Activated CD8-positive, alpha-beta T cell treated with anti-CD3 and anti-CD28 coated beads, Interleukin-2, amount 10 ng/mL, durations not matched to agents 7 days and 5 days (primary cell): ENCODE measurements at regions not wholly inside any gene's neighbourhood (a gene's known extent, or its start where the extent isn't known, plus 50 kb on each side); places are given as distances from the start of the nearest gene placed in this dataset.

ENCODE experiments used
- ATAC-seq: fragments of 150-1000 bp; cut with Tn5 transposase; one replicate; pipeline ENCODE4 v1.10.0; 2021; ENCODE audit warnings: moderate library complexity
- CTCF ChIA-PET: fragments of 350-600 bp; sonication (Branson Sonifier 250); formaldehyde crosslinking; loops from one replicate; lab custom pipeline; 2021; ENCODE audit warnings: antibody characterized with exemption; lab: Charles Lee
- POLR2A ChIA-PET: fragments of 350-600 bp; sonication (Branson Sonifier 250); formaldehyde crosslinking; loops from one replicate; lab custom pipeline; 2021; ENCODE audit warnings: antibody characterized with exemption; lab: Charles Lee
- DNase-seq: peaks from one replicate; pipeline ENCODE4 v3.0.0-alpha.2; 2020
- H3K27ac Mint-ChIP-seq: one replicate; pipeline ENCODE4 v1.8.0; 2021; ENCODE audit warnings: mild to moderate bottlenecking, mixed read lengths
- H3K27me3 Mint-ChIP-seq: one replicate; pipeline ENCODE4 v1.8.0; 2021; ENCODE audit warnings: low read depth, mixed read lengths
- H3K36me3 Mint-ChIP-seq: one replicate; pipeline ENCODE4 v1.8.0; 2021; ENCODE audit warnings: low read depth, mixed read lengths
- H3K4me1 Mint-ChIP-seq: one replicate; pipeline ENCODE4 v1.8.0; 2021; ENCODE audit warnings: low read depth, mixed read lengths
- H3K4me3 Mint-ChIP-seq: one replicate; pipeline ENCODE4 v1.8.0; 2021; ENCODE audit warnings: mild to moderate bottlenecking, mixed read lengths
- H3K9me3 Mint-ChIP-seq: one replicate; pipeline ENCODE4 v1.8.0; 2022; ENCODE audit warnings: mixed read lengths; ENCODE audit not compliant: insufficient read depth

DNA sequence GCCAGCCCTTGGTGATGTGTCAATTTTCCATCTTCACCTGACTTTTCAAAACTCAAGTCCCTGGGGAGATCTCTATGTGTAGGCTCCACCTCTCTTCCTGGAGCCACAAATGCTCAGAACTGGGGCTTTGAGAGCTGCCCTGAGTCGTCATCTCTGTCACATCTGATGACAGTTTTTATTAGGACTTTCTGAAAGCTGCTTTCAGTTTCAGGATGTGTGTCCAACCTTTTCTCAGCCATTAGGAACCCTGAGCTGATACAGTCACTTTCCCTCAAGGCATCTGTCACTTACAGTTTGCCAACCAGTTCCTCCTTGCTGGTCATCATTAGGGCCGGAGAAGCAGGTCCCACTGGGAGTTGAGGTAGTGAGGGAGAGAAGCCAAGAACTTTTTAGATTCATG is 365.9 kb upstream of the CHD6 start:
- POLR2A ChIA-PET: no interaction called here
- Mint-ChIP-seq H3K36me3 (no peaks in the 10 kb centered on the region), H3K27me3 (no peaks in the 10 kb centered on the region), H3K9me3 (no peaks in the 10 kb centered on the region), H3K27ac (no peak overlapping the region), H3K4me3 (no peak overlapping the region), H3K4me1 (no peaks in the 10 kb centered on the region)
- ATAC-seq (no peak), DNase-seq (no peak)
- CTCF ChIA-PET: no interaction called here

DNA sequence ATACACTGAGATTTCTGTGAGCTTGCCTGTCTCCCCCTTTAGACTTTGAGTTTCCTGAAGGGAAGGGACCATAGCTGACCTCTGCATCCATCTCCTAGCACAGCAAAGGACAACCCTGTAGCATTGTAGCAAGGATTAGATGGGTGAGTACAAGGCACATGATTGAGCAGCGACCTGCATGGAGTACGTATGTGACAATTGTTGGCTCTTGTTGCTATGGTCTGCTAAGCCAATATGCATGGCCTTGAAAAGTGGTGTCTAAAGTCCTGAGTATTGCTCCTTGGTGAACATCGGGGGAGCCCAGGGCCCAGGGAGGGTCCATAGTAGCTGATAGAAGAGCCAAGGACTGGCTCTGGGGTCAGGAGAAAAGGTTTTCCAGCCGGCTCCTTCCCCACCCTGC is 365.0 kb upstream of the CHD6 start:
- POLR2A ChIA-PET: no interaction called here
- Mint-ChIP-seq H3K27ac (no peak overlapping the region), H3K27me3 (no peaks in the 10 kb centered on the region), H3K4me3 (no peak overlapping the region), H3K36me3 (no peaks in the 10 kb centered on the region), H3K4me1 (no peaks in the 10 kb centered on the region), H3K9me3 (no peaks in the 10 kb centered on the region)
- ATAC-seq (no peak), DNase-seq (no peak)
- CTCF ChIA-PET: no interaction called here

DNA sequence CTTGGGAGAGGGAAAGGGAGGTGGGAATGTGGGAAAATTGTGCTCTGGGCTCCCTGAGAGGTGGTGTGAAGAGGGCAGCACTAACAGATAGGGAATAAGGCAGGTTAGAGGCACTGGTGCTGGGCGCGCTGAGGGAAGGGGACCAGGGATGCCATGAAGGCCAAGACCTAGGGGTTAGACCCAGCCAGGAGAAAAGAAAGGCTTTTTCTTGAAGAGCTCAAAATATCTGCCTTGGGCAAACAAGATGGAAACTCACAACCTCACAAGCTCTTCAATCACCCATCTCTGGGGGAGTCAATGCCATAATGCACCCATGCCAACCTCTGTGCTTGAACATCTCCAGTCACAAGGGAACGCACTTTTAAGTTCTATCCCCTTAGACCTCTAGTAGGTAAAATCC is 363.6 kb upstream of the CHD6 start:
- no peaks in the 10 kb centered on the region for H3K27me3 Mint-ChIP-seq
- no peak overlapping the region for H3K27ac Mint-ChIP-seq
- no peak for ATAC-seq
- no peak for DNase-seq
- H3K4me3 Mint-ChIP-seq: no peak overlapping the region
- POLR2A ChIA-PET: no interaction called here
- no peaks in the 10 kb centered on the region for H3K36me3 Mint-ChIP-seq
- H3K4me1 Mint-ChIP-seq: no peaks in the 10 kb centered on the region
- no peaks in the 10 kb centered on the region for H3K9me3 Mint-ChIP-seq
- CTCF ChIA-PET: no interaction called here

DNA sequence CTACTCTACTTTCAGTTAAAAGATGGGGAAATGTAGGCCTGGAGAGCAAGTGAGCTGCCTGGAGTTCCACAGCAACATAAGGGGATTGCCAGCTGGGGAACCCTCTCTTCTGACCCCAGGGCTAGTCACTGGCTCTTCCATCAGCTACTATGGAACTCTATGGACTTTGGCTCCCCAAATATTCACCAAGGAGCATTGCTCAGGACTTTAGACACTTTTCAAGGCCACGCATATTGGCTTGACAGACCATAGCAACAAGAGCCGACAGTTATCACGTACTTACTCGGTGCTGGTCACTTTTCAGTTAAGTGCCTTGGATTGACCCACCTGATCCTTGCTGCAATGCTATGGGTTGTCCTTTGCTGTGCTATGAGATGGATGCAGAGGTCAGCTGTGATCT is 360.7 kb upstream of the CHD6 start:
- no peaks in the 10 kb centered on the region for H3K36me3 Mint-ChIP-seq
- no peaks in the 10 kb centered on the region for H3K27me3 Mint-ChIP-seq
- ChIA-PET POLR2A (no interaction called here), CTCF (no interaction called here)
- no peaks in the 10 kb centered on the region for H3K4me1 Mint-ChIP-seq
- no peaks in the 10 kb centered on the region for H3K9me3 Mint-ChIP-seq
- no peak overlapping the region for H3K27ac Mint-ChIP-seq
- no peak for ATAC-seq
- no peak for DNase-seq
- H3K4me3 Mint-ChIP-seq: no peak overlapping the region

DNA sequence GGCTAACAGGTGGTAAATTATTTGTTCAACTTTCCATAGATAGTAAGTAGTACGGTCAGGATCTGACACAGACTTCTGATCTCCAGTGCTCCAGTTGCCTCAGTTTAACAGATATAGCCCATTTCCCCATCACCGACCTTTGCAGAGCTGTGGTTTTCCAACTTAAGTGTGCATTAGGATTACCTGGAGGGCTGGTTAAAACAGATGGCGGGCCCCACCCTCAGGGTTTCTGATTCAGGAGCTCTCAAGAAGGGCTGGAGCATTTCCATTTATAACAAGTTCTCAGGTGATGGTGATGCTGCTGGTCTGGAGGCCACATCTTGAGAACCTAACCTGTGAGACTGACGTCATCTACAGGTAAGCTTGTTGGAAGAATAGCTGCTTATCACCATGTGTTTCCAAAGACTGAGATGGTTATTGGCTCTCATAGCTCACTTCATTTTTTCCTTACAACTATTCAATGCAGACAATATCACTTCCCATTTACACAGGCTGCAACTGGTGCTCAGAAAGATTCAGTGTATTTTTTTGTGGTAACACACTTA is 360.1 kb upstream of the CHD6 start:
- no peak overlapping the region for H3K4me3 Mint-ChIP-seq
- DNase-seq (no peak), ATAC-seq (no peak)
- ChIA-PET CTCF (no interaction called here), POLR2A (no interaction called here)
- no peaks in the 10 kb centered on the region for H3K9me3 Mint-ChIP-seq
- H3K36me3 Mint-ChIP-seq: no peaks in the 10 kb centered on the region
- no peaks in the 10 kb centered on the region for H3K4me1 Mint-ChIP-seq
- no peaks in the 10 kb centered on the region for H3K27me3 Mint-ChIP-seq
- no peak overlapping the region for H3K27ac Mint-ChIP-seq

DNA sequence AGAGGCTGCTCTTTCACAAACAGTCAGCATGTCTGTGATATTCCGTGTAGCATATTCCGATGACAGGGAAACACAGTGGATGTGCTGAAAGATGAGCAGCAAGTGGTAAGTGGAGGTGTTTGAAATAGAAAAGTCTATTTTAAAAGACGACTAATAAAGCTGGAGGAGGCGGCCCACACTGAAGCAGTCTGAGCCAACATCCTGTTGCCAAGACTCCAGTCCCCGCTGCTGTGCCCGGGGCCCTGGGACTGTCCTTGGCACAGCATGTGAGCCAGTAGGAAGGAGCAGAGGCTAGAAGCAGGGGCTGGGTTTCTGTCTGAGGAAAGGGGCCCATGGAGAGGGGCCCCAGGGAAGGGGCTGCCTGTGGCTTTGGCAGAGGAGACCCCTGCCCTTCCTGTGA is 351.5 kb upstream of the CHD6 start:
- no peak overlapping the region for H3K4me3 Mint-ChIP-seq
- peaks cover 2% of the 10 kb centered on the region for H3K27me3 Mint-ChIP-seq
- ATAC-seq (no peak), DNase-seq (no peak)
- no peaks in the 10 kb centered on the region for H3K4me1 Mint-ChIP-seq
- ChIA-PET CTCF (no interaction called here), POLR2A (no interaction called here)
- no peaks in the 10 kb centered on the region for H3K36me3 Mint-ChIP-seq
- H3K27ac Mint-ChIP-seq: no peak overlapping the region
- no peaks in the 10 kb centered on the region for H3K9me3 Mint-ChIP-seq

DNA sequence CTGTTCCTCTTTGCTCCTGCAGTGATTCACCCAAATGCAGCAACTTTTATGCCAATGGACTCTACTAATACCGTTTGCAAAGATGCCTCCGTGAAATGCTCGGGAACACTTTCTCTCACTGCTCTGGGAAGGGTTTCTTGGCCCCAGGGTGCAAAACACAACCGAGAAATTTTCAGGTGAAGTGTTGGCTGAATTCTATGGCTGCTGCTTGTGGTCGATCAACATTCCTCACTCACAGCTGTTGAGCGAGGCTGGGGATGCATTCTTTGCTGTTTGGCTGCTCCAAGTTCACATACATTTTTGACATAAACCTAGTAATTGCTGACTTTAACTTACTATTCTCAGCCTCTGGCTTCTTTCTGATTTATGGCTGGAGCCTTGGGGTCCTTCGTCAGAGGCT is 342.0 kb upstream of the CHD6 start:
- H3K27me3 Mint-ChIP-seq: no peaks in the 10 kb centered on the region
- POLR2A ChIA-PET: no interaction called here
- CTCF ChIA-PET: no interaction called here
- no peaks in the 10 kb centered on the region for H3K9me3 Mint-ChIP-seq
- ATAC-seq: no peak
- H3K4me3 Mint-ChIP-seq: no peak overlapping the region
- H3K36me3 Mint-ChIP-seq: no peaks in the 10 kb centered on the region
- no peak overlapping the region for H3K27ac Mint-ChIP-seq
- DNase-seq: no peak
- no peaks in the 10 kb centered on the region for H3K4me1 Mint-ChIP-seq

DNA sequence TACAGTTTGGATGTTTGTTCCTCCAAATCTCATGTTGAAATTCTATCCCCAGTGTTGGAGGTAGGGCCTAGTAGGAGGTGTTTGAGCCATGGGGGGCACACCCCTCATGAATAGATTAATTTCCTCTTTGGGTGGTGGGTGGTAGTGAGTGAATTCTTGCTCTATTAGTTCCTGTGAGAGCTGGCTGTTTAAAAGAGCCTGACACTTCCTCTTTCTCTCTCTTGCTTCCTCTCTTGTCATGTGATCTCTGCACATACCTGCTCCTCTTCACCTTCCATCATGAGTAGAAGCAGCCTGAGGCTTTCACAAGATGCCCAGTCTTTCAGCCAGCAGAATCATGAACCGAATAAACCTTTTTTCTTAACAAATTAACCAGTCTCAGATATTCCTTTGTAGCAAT is 340.2 kb upstream of the CHD6 start:
- CTCF ChIA-PET: no interaction called here
- DNase-seq (no peak), ATAC-seq (no peak)
- POLR2A ChIA-PET: no interaction called here
- H3K4me1 Mint-ChIP-seq: no peaks in the 10 kb centered on the region
- H3K36me3 Mint-ChIP-seq: no peaks in the 10 kb centered on the region
- H3K27me3 Mint-ChIP-seq: peaks cover 2% of the 10 kb centered on the region
- H3K4me3 Mint-ChIP-seq: no peak overlapping the region
- no peaks in the 10 kb centered on the region for H3K9me3 Mint-ChIP-seq
- no peak overlapping the region for H3K27ac Mint-ChIP-seq

DNA sequence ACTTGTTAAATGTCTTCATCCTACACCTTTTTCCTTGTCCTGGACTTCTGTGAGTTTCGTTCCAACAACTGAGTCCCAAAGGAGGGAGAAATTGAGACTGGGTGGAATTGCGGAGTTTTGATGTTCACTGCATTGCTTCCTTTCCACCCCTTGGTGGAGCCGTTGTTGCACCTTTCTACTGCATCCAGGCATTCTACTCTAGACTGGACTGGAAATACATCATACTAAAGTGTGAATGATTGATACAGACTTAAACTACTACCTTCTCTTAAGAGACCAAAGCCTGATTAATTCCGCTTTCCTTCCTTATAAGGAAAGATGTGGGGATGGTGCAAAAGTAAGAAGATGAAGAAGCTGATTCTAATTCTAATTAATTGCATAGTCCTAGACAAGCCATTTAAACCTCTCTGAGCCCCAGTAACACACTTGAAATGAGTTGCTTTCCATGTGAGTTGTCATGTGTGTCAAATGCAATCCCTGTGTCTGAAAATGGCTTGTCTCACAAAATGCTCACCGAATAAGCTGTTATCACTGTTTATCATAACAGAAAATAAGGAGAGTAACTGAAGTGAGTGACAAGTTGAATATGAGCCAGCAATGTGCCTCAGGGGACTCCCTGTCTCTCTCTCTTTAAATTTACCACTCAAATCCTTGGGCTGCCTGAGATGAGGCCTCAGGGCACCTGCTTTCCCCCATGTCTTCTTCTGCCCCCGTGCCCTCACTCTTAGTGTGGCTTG is 338.3 kb upstream of the CHD6 start:
- Mint-ChIP-seq H3K4me3 (no peak overlapping the region), H3K9me3 (no peaks in the 10 kb centered on the region), H3K36me3 (no peaks in the 10 kb centered on the region), H3K4me1 (peaks cover 3% of the 10 kb centered on the region), H3K27me3 (peaks cover 2% of the 10 kb centered on the region), H3K27ac (no peak overlapping the region)
- ChIA-PET POLR2A (interaction anchor here (0.7 kb wide), 1 partner anchor 1366 kb away, joined by 3 read pairs; no protein-coding TSS in a partner anchor), CTCF (interaction anchor here (1.5 kb wide), 1 partner anchor 1231 kb away, joined by 4 read pairs; no protein-coding TSS in a partner anchor)
- ATAC-seq (no peak), DNase-seq (no peak)

DNA sequence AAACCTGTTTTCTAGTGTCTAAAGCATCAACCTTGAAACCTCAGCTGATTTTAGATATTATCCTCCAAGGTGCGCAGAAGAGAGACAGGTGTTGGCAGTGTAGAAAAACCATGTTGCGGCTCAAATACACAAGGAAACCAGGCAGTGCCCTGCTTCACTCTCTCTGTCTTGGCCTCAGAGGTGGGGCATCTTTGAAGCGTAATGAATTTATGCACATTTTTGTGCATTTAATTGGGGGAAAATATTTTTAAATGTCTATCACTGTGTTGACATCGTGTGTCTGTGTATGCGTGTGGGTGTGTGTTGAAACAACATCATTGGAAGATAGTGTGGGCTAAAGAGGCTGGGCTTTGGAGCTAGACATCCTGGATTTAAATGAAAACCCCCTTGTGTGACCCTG is 334.0 kb upstream of the CHD6 start:
- no peak for DNase-seq
- H3K27me3 Mint-ChIP-seq: peaks cover 2% of the 10 kb centered on the region
- no peak for ATAC-seq
- H3K9me3 Mint-ChIP-seq: no peaks in the 10 kb centered on the region
- H3K4me1 Mint-ChIP-seq: peaks cover 5% of the 10 kb centered on the region
- ChIA-PET CTCF (no interaction called here), POLR2A (no interaction called here)
- H3K36me3 Mint-ChIP-seq: no peaks in the 10 kb centered on the region
- H3K27ac Mint-ChIP-seq: no peak overlapping the region
- H3K4me3 Mint-ChIP-seq: no peak overlapping the region

DNA sequence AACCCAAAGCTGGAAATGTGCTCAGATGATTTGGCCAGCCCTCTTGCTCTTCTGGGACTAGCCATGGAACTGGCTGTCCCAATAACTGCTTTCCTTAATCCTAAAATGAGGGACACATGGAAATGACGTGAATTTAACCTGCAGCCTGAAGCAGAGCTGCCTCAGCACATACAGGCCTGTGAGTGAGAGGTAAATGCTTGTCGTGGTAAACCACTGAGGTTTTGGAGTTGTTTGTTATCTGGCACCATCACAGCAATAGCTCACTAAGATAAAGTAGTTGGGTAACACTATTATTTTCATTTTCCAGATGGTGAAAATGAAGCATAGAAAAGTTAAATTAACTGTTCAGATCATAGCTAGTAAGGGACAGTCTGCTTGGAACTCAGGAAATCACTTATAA is 333.4 kb upstream of the CHD6 start:
- CTCF ChIA-PET: no interaction called here

DNA sequence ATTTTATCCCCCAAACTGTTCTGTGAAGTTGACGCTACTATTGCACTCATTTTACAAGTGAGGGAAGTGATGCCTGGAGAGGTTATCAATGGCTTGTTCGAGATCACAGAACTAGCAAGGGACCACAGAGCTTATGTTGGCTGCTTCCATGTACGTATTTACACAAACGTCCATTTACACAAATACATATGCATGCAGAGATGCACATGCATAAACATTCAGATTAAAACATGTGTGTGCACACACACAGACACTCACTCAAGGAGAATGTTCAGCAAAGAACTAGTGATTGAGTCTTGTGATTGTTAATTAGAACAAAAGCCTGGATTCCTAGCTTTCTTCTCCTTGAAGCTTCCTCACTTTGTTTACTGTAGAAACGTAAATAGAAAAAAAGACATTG is 321.5 kb upstream of the CHD6 start:
- no peak for DNase-seq
- ChIA-PET POLR2A (no interaction called here), CTCF (no interaction called here)
- Mint-ChIP-seq H3K27me3 (no peaks in the 10 kb centered on the region), H3K4me3 (no peak overlapping the region), H3K4me1 (no peaks in the 10 kb centered on the region), H3K9me3 (no peaks in the 10 kb centered on the region), H3K27ac (no peak overlapping the region), H3K36me3 (no peaks in the 10 kb centered on the region)
- ATAC-seq: no peak

More for the DNA sequence above, 333.4 kb upstream of the CHD6 start:
- H3K9me3 Mint-ChIP-seq: no peaks in the 10 kb centered on the region
- DNase-seq: no peak
- peaks cover 2% of the 10 kb centered on the region for H3K27me3 Mint-ChIP-seq
- POLR2A ChIA-PET: no interaction called here
- no peaks in the 10 kb centered on the region for H3K36me3 Mint-ChIP-seq
- H3K27ac Mint-ChIP-seq: no peak overlapping the region
- no peak overlapping the region for H3K4me3 Mint-ChIP-seq
- no peak for ATAC-seq
- peaks cover 5% of the 10 kb centered on the region for H3K4me1 Mint-ChIP-seq

DNA sequence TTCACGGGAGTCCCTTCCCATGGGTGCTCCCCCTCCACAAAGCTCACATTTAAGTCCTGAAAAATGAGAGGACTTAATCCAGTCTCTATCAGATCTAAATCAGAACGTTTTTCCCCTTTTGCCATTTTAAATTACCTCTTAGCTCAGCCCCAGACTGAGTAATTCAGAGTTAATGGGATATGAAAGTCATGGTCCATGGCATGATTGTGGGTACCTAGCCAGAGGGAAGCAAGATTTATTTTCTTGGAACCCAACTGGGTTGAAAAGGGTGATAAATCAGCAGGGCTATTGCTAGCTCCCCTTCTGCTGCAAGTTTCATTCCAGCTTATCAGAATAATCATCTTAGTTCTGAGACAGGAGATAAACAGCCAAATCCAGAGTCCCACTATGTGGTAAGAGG is 320.2 kb upstream of the CHD6 start:
- DNase-seq: no peak
- no peak for ATAC-seq
- no peaks in the 10 kb centered on the region for H3K4me1 Mint-ChIP-seq

More for the DNA sequence above, 320.2 kb upstream of the CHD6 start:
- Mint-ChIP-seq H3K4me3 (no peak overlapping the region), H3K9me3 (no peaks in the 10 kb centered on the region), H3K27ac (no peak overlapping the region), H3K36me3 (no peaks in the 10 kb centered on the region), H3K27me3 (no peaks in the 10 kb centered on the region)
- CTCF ChIA-PET: no interaction called here
- POLR2A ChIA-PET: no interaction called here
